CD4-positive, alpha-beta T cell (primary cell): ENCODE measurements at regions not wholly inside any gene's neighbourhood (a gene's known extent, or its start where the extent isn't known, plus 50 kb on each side); places are given as distances from the start of the nearest gene placed in this dataset.

Experiments used
- ATAC-seq: fragments of 200-7000 bp; cut with Tn5 transposase; one replicate; pipeline ENCODE4 v1.10.0; 2022; ENCODE audit warnings: mild to moderate bottlenecking; ENCODE audit not compliant: poor library complexity
- CTCF ChIA-PET: fragments of 350-600 bp; sonication (Branson Sonifier 250); formaldehyde crosslinking; loops from one replicate; lab custom pipeline; 2021; ENCODE audit warnings: antibody characterized with exemption, inconsistent platforms; lab: Charles Lee
- POLR2A ChIA-PET: fragments of 350-600 bp; sonication (Branson Sonifier 250); formaldehyde crosslinking; loops from one replicate; lab custom pipeline; 2021; ENCODE audit warnings: antibody characterized with exemption, inconsistent platforms; lab: Charles Lee
- DNase-seq, 14 experiments: peaks; one replicate each; pipeline ENCODE4 v3.0.0-alpha.2; 2013 to 2020; ENCODE audit warnings: mixed read lengths in 2 of 14
- H3K27ac ChIP-seq, 2 donors: one replicate each; pipeline versions ENCODE4 v1.5.1 to v1.7.0; 2013; ENCODE audit warnings: low read length in 2 of 2, low read depth in 1 of 2, mild to moderate bottlenecking in 1 of 2
- H3K27me3 ChIP-seq, 2 experiments: 1 replicate in 1 of 2; 2 replicates in 1 of 2; pipeline versions ENCODE4 v1.6.1 to v1.7.0; 2013; ENCODE audit warnings: low read length in 2 of 2, control low read depth in 1 of 2, mild to moderate bottlenecking in 1 of 2, moderate library complexity in 1 of 2; ENCODE audit not compliant: insufficient read depth in 2 of 2, control insufficient read depth in 1 of 2
- H3K36me3 ChIP-seq: one replicate; pipeline ENCODE4 v1.6.1; 2013; ENCODE audit warnings: low read length, control low read depth; ENCODE audit not compliant: insufficient read depth
- H3K4me1 ChIP-seq: one replicate; pipeline ENCODE4 v1.6.1; 2013; ENCODE audit warnings: low read length, control low read depth; ENCODE audit not compliant: insufficient read depth
- H3K4me3 ChIP-seq: one replicate; pipeline ENCODE4 v1.5.1; 2013; ENCODE audit warnings: mild to moderate bottlenecking, low read length, moderate library complexity
- H3K9me3 ChIP-seq, 2 experiments: 1 replicate in 1 of 2; 2 replicates in 1 of 2; pipeline versions ENCODE4 v1.6.1 to v1.7.0; 2013; ENCODE audit warnings: low read length in 2 of 2, mild to moderate bottlenecking in 2 of 2, control low read depth in 1 of 2, moderate library complexity in 1 of 2; ENCODE audit not compliant: control insufficient read depth in 1 of 2, insufficient read depth in 1 of 2
- H3K27ac Mint-ChIP-seq: one replicate; pipeline ENCODE4 v1.8.0; 2020; ENCODE audit warnings: mixed read lengths
- H3K27me3 Mint-ChIP-seq: one replicate; pipeline ENCODE4 v1.8.0; 2021; ENCODE audit warnings: mixed read lengths
- H3K36me3 Mint-ChIP-seq: one replicate; pipeline ENCODE4 v1.8.0; 2021; ENCODE audit warnings: low read depth, mixed read lengths
- H3K4me1 Mint-ChIP-seq: one replicate; pipeline ENCODE4 v1.8.0; 2021; ENCODE audit warnings: low read depth, mixed read lengths
- H3K4me3 Mint-ChIP-seq: one replicate; pipeline ENCODE4 v1.8.0; 2020; ENCODE audit warnings: mild to moderate bottlenecking, mixed read lengths
- H3K9me3 Mint-ChIP-seq: one replicate; pipeline ENCODE4 v1.8.0; 2020; ENCODE audit warnings: mixed read lengths
- CTCF ChIP-seq: fragments of 200-600 bp; IDR thresholded peaks from one replicate; pipeline ENCODE4 v1.8.0; 2022; ENCODE audit warnings: antibody characterized with exemption, mild to moderate bottlenecking
- intact Hi-C, 2 experiments: fragments of 100-400 bp; cut with DNase I in 1 of 2; cut with micrococcal nuclease in 1 of 2; formaldehyde crosslinking; loops; one replicate each; pipeline versions ENCODE4 v1.15.1 to v1.9.0; 2023 to 2025; cut with DNase I, micrococcal nuclease

- Histone ChIP-seq H3K9me3 (no peaks in the 10 kb centered on the region), H3K36me3 (no peaks in the 10 kb centered on the region), H3K27ac (no peak overlapping the region), H3K4me3 (no peak overlapping the region), H3K27me3 (no peaks in the 10 kb centered on the region), H3K4me1 (no peaks in the 10 kb centered on the region)
- intact Hi-C loops: no loop called here
- no peak for ATAC-seq
- Mint-ChIP-seq H3K36me3 (no peaks in the 10 kb centered on the region), H3K4me3 (no peak overlapping the region), H3K9me3 (peaks cover 2% of the 10 kb centered on the region), H3K27ac (no peak overlapping the region), H3K27me3 (no peaks in the 10 kb centered on the region), H3K4me1 (no peaks in the 10 kb centered on the region)
- DNase-seq: no peak
- POLR2A ChIA-PET: no interaction called here
- CTCF ChIA-PET: no interaction called here
- TF ChIP-seq CTCF: no peak
Measured at GRCh38 chr9:115951977-115952376, 201.6 kb upstream of the PAPPA start.

DNA sequence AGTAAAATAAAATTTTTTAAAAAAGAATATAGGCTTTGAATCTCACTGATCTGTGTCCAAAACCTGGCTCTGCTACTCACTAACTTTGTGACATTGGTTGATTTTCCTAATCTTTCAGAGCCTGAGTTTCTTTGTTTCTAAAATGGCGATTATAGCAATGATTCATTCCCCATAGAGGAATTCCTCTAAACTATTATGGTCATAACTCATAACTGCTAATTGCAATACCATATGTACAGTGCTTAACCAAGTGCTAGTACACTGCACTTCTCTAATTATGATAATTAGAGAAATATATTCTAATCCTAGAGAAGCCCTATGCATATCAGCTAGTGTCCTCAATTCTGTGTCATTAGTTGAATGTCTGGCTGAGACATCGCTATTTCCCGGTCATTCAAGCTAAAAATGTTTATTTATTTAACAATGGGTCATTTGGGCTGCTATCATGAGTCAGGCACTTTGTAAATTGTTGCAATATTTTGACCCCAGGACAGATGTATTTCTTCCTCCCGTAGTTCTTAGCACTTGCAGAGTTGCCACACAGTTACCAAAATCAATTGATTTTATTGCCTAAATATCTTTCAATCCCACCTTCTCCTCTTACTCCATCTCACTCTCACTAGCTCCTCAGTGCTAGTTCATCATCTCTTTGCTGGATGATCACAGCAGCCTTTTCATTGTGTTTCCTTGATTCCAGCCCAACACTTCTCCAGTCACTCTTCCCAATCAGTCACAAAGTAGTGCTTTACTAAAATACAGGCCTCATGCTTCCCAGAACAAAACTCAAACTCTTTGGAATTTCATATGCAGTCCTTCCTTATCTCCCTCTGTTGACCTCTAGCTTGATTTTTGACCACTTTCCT is 200.9 kb upstream of the PAPPA start:
- Histone ChIP-seq H3K27ac (no peak overlapping the region), H3K36me3 (no peaks in the 10 kb centered on the region), H3K4me1 (no peaks in the 10 kb centered on the region), H3K27me3 (no peaks in the 10 kb centered on the region), H3K4me3 (no peak overlapping the region), H3K9me3 (no peaks in the 10 kb centered on the region)
- TF ChIP-seq CTCF: no peak
- intact Hi-C loops: no loop called here
- ChIA-PET CTCF (no interaction called here), POLR2A (no interaction called here)
- Mint-ChIP-seq H3K4me1 (no peaks in the 10 kb centered on the region), H3K36me3 (no peaks in the 10 kb centered on the region), H3K27ac (no peak overlapping the region), H3K9me3 (peaks cover 2% of the 10 kb centered on the region), H3K4me3 (no peak overlapping the region), H3K27me3 (no peaks in the 10 kb centered on the region)
- DNase-seq (no peak), ATAC-seq (no peak)

DNA sequence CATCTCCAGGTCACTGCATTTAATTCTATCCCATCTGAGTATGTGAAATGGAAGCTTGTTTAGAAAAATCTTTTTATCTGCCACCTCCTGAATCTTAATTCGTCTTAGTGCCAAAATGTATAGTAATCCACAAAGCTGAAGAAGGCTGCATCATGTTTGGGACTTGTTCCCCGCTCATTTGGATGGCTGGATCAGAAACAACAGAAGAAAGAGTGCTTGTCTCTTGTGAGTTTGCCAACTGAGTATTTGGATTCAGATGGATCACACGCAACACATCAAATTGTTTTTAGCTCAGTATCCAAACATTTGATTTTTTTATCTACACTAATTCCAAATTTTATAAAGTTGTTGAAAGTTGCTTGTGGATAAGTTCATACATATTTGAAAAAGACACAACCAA is 197.2 kb upstream of the PAPPA start:
- H3K4me3 Mint-ChIP-seq: no peak overlapping the region
- ATAC-seq (no peak), DNase-seq (no peak)
- ChIA-PET CTCF (no interaction called here), POLR2A (no interaction called here)
- intact Hi-C loops: no loop called here
- no peak overlapping the region for H3K27ac Mint-ChIP-seq
- H3K27me3 ChIP-seq: no peaks in the 10 kb centered on the region
- no peaks in the 10 kb centered on the region for H3K4me1 Mint-ChIP-seq
- no peaks in the 10 kb centered on the region for H3K36me3 ChIP-seq
- H3K36me3 Mint-ChIP-seq: no peaks in the 10 kb centered on the region
- no peaks in the 10 kb centered on the region for H3K4me1 ChIP-seq
- H3K9me3 ChIP-seq: no peaks in the 10 kb centered on the region
- no peak for TF ChIP-seq CTCF
- H3K27ac ChIP-seq: no peak overlapping the region
- no peaks in the 10 kb centered on the region for H3K27me3 Mint-ChIP-seq
- peaks cover under 1% of the 10 kb centered on the region for H3K9me3 Mint-ChIP-seq
- H3K4me3 ChIP-seq: no peak overlapping the region
